WTC11 (cell line): ENCODE measurements at regions not wholly inside any gene's neighbourhood (a gene's known extent, or its start where the extent isn't known, plus 50 kb on each side); places are given as distances from the start of the nearest gene placed in this dataset.

Experiments used
- CTCF ChIP-seq: fragments of 200-600 bp; IDR thresholded peaks from 2 replicates; pipeline ENCODE4 v1.8.0; 2022; ENCODE audit warnings: antibody characterized with exemption
- ZNF423 ChIP-seq: fragments of 250-450 bp; sonication (Bioruptor Pico); IDR thresholded peaks from 2 replicates; pipeline ENCODE4 v2.1.2; 2022; ENCODE audit warnings: mild to moderate bottlenecking, moderate library complexity

- TF ChIP-seq CTCF (no peak), ZNF423 (CRISPR knock-in tag) (no peak)
These were observed 993.8 kb upstream of the NCAM2 start for GRCh38 chr21:20004367-20004766.
